CD4-positive, alpha-beta T cell treated with Interleukin-21 for 1 hour (primary cell): ENCODE measurements at regions not wholly inside any gene's neighbourhood (a gene's known extent, or its start where the extent isn't known, plus 50 kb on each side); places are given as distances from the start of the nearest gene placed in this dataset.
"Not testable (repeated sequence)": the region's sequence is repeated elsewhere in the genome, so short reads cannot be mapped to it uniquely, and the experiment has no call there.

Experiments used
- DNase-seq: peaks from one replicate; pipeline ENCODE4 v3.0.0-alpha.2; 2020

GRCh38 chr22:23393721-23394320, 186.3 kb downstream of the IGLL1 start:
- DNase-seq, result no peak

GRCh38 chr22:23393199-23393598, 186.9 kb downstream of the IGLL1 start:
- DNase-seq, result not testable (repeated sequence)

- DNase-seq, result no peak
Observed at GRCh38 chr22:23392420-23393121, 187.5 kb downstream of the IGLL1 start.

GRCh38 chr22:23391022-23391421, 189.1 kb downstream of the IGLL1 start:
- DNase-seq, result no peak

GRCh38 chr22:23389271-23390071, 190.6 kb downstream of the IGLL1 start:
- no peak for DNase-seq

DNA sequence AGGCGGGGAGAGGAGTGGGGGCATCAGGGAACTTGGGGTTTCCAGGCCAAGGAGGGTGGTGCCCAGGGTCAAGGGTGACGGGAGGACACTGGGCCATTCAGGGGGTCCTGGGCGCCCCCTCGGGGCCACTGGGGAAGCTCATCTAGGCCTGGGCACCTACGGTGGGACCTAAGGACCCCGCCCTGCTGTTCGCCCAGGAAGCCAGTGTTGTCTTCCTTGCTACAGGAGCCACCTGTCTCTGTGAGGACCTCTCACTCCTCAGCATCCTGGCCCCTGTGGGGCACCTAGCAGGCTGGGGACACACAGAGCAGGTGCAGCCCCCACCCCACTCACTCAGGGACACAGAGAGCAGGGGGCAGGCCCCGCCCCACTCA, 191.6 kb downstream of the IGLL1 start:
- DNase-seq, result no peak

- DNase-seq, result no peak
Observed at GRCh38 chr22:23387827-23388516, 192.1 kb downstream of the IGLL1 start.

GRCh38 chr22:23386822-23387580, 193.1 kb downstream of the IGLL1 start:
- no peak for DNase-seq

- peak; percentile 75 for DNase-seq
Observed at GRCh38 chr22:23385678-23386631, 194.1 kb downstream of the IGLL1 start.

- no peak for DNase-seq
Observed at GRCh38 chr22:23384923-23385677, 195.0 kb downstream of the IGLL1 start.

GRCh38 chr22:23384431-23384830, 195.7 kb downstream of the IGLL1 start:
- DNase-seq, result no peak

DNA sequence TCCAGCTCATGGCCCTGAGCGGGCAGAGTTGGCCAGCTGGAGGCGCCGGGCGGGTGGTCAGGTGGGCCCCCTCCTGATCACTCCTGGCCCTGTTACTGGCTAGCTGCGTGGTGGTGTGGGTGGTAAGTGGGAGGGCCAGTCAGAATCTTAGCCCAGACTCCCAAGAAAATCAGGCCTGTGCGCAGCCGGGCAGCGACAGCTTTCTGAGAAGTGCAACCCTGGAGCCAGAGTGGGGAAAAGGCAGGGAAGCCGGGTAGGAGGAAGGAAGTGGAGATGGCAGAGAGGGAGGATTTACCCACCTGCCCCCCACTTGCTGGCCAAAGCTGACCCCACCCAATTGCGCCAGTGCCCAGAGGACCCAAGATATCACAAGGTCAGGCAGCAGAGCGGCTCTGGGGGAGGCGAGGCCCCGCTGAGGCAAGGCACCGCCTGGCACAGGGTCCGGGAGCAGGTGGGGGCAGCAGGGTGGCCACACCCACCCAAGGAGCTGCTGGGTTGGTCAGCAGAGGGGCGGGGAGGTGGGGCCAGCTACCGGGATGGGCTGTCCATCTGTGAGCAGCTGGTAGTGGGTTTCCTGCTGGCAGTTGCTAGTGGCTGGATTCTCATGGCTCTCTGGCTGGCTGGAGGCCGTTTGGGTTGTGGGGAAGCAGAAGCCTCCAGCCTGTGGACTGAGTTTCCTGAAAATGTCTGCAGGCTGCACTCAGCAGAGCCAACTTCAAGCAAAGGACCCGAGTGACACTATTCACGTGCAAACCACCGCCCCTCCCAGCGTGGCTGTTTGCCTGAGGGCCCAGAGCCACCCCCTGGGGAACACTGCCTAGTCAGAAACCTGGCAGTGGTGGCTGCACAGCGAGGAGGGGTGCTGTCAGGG, 196.4 kb downstream of the IGLL1 start:
- DNase-seq, result no peak

DNA sequence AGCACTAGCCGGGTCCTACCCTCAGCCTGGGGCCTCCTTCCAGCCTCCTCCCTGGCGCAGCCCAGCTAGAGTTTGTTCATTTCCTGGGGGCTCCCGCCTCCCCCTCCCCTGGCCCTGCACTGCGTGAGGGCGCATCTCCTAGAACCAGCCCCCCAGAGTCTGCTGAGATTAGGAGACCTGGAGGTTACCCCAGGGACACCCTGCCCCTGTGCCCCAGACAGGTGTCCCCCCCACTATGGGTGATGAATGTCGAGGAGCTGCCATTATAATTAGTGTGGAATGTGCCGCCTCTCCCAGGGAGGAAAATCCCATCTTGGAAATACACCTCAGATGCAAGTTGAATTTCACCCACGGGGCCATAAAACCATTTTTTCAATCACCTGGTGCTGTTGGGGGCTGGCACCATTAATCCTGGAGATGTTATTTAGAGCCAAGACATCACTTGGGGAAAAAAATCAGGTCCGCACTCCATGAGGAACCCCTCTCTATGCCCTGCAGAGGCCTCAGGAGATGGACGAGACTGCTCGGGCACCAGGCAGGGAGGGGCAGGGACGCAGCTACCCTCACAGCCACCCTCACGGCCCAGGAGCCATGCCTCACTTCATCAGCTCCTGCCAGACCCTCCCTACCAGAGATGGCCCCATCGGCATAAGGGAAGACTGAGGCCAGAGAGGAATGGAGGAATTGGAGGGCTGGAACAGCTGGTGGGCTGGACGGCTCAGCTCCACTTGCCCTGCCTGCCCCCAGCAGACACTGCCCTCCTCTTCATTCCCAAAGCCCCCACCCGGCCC, 197.5 kb downstream of the IGLL1 start:
- DNase-seq, result no peak

DNA sequence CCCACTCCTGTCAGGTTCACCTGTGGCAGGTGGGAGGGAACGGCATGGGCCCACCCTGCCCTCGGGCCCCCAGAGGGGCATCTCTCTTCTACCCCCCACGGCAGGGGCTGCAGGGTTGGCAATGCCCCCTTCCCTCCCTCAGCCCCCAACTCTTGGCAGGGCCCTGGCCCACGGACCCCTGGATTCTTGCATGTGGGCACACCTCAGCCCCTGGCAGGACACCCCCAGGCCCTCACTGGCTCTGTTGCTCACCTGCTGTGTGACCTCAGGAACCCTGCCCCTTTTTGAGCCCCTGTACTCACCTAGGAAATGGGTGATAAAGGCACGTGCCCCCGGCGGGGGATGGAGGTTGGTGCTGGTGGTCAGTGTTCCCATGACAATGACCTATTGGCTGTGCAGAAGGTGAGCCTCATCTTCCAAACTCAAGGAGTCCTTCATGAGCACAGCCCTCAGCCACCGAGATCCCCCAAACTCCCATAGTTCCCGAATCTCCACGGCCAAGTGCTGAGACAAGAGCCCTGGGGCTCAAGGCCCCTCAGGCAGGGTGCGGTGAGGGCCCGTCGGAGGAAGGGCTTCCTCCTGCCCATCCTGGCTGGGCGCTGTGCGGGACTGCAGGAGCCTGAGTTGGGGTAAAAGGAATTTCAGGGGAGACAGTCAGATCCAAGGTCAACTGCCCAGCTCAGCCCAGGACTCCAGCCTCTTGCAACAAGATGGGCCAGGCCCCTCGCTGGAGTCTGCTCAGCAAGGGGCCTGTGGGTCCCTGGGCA, 198.2 kb downstream of the IGLL1 start:
- DNase-seq, result no peak

- no peak for DNase-seq
Observed at GRCh38 chr22:23380911-23381310, 199.2 kb downstream of the IGLL1 start.

GRCh38 chr22:23380230-23380573, 199.9 kb downstream of the IGLL1 start:
- DNase-seq, result no peak

DNA sequence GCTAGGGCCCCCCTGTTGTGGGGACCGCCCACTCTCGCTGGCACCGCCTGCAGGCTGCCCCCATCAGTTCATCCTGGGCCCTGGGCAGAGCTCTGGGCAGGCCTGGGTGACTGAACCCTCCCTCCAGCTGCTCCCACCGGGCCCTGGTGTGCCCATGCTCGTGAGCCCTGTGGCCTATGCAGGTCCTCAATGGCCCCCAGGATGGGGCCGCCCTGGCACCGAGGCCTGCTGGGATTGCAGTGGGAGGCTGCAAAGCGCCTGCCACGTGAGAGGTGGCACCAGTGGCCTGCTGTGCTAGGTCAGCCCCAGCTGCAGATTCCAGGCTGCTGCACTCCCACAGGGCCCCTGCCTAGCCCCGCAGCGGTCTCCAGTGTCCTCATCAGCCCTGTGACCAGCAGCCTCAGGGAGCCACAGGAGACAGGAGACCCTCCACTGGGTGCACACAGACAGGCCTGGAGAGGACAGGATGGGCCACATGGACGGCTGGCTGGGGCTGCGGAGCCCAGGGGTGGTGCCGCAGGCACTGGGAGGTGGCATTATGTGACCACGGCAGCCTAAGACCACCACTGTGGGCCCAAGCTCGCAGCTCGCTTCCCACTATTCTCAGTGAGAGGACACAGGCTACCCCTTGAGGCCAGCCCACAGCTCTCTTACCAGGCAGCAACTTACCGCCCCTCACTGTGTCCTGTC, 199.4 kb downstream of the BCR start:
- not testable (repeated sequence) for DNase-seq
